SK-N-SH treated with all-trans-retinoic acid at 6 μM for 48 hours (cell line): ENCODE measurements at regions not wholly inside any gene's neighbourhood (a gene's known extent, or its start where the extent isn't known, plus 50 kb on each side); places are given as distances from the start of the nearest gene placed in this dataset.

Experiments
- ARNTL ChIP-seq: fragments of 450-650 bp; formaldehyde crosslinking; IDR thresholded peaks from 2 replicates; pipeline ENCODE4 v1.5.0; 2020; ENCODE audit warnings: low read depth, mild to moderate bottlenecking, moderate library complexity, borderline replicate concordance
- BACH2 ChIP-seq: fragments of 250-450 bp; sonication (Bioruptor Pico); IDR thresholded peaks from 2 replicates; pipeline ENCODE4 v1.9.0; 2021; ENCODE audit warnings: mild to moderate bottlenecking, borderline replicate concordance
- CREB5 ChIP-seq: fragments of 250-450 bp; sonication (Bioruptor Pico); IDR thresholded peaks from 2 replicates; pipeline ENCODE4 v1.5.1; 2020; ENCODE audit warnings: low read depth, mild to moderate bottlenecking, moderate library complexity
- ESRRG ChIP-seq: fragments of 250-450 bp; sonication (Bioruptor Pico); IDR thresholded peaks from 2 replicates; pipeline ENCODE4 v1.6.1; 2021; ENCODE audit warnings: mild to moderate bottlenecking
- ISL1 ChIP-seq: fragments of 250-450 bp; sonication (Bioruptor Pico); IDR thresholded peaks from 2 replicates; pipeline ENCODE4 v2.1.2; 2022; ENCODE audit warnings: mild to moderate bottlenecking, moderate library complexity
- OSR1 ChIP-seq: fragments of 250-450 bp; sonication (Bioruptor Pico); IDR thresholded peaks from 2 replicates; pipeline ENCODE4 v1.8.0; 2022; ENCODE audit warnings: moderate library complexity, mild to moderate bottlenecking, inconsistent platforms
- PATZ1 ChIP-seq: fragments of 250-450 bp; sonication (Bioruptor Pico); IDR thresholded peaks from 2 replicates; pipeline ENCODE4 v1.8.0; 2020; ENCODE audit warnings: mild to moderate bottlenecking, moderate library complexity, borderline replicate concordance
- POU6F1 ChIP-seq: fragments of 250-450 bp; sonication (Bioruptor Pico); IDR thresholded peaks from 2 replicates; pipeline ENCODE4 v1.8.0; 2021; ENCODE audit warnings: low read depth, mild to moderate bottlenecking, moderate library complexity, borderline replicate concordance
- RARB ChIP-seq: fragments of 250-450 bp; sonication (Bioruptor Pico); IDR thresholded peaks from 2 replicates; pipeline ENCODE4 v1.8.0; 2021; ENCODE audit warnings: mild to moderate bottlenecking, moderate library complexity
- TCF4 ChIP-seq: fragments of 250-450 bp; sonication (Bioruptor Pico); IDR thresholded peaks from 2 replicates; pipeline ENCODE4 v1.8.0; 2021; ENCODE audit warnings: mild to moderate bottlenecking, moderate library complexity, borderline replicate concordance
- TOX ChIP-seq: fragments of 250-450 bp; sonication (Bioruptor Pico); IDR thresholded peaks from 2 replicates; pipeline ENCODE4 v1.8.0; 2021; ENCODE audit warnings: mild to moderate bottlenecking, moderate library complexity, borderline replicate concordance
- ZNF565 ChIP-seq: fragments of 450-650 bp; formaldehyde crosslinking; conservative IDR thresholded peaks from 2 replicates; pipeline ENCODE4 v1.5.0; 2020; ENCODE audit warnings: low read depth, mild to moderate bottlenecking, moderate library complexity
- TF ChIP-seq, protein P1 (sequence below): fragments of 250-450 bp; sonication (Bioruptor Pico); IDR thresholded peaks from 2 replicates; pipeline ENCODE4 v1.5.1; 2021; ENCODE audit warnings: mild to moderate bottlenecking, moderate library complexity

DNA sequence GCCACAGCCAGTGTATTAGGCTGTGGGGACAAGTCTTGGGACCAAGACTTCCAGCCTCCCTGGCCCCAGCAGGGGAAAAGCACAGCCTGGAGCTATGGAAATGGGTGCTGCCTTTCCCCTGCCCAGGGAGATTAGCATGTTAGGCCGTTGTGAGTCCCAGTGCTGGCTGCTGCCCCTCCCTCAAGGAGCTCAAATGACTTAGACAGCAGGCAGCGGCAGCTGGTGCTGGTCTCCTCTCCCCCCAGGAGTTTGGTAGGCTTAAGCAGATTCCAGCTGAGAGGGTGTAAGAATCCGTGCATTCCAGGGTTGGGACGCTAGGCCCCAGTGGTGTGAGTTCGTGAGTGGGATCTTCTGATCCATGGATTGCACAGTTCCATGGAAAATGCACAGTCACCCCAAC is 301.5 kb upstream of the PHF14 start:
- TF ChIP-seq RARB (CRISPR knock-in tag) (no peak), PATZ1 (CRISPR knock-in tag) (no peak), CREB5 (CRISPR knock-in tag) (no peak), TOX (CRISPR knock-in tag) (no peak), ZNF565 (CRISPR knock-in tag) (no peak), BACH2 (CRISPR knock-in tag) (no peak), ESRRG (CRISPR knock-in tag) (no peak), ISL1 (CRISPR knock-in tag) (no peak), TCF4 (CRISPR knock-in tag) (no peak), OSR1 (CRISPR knock-in tag) (no peak), POU6F1 (CRISPR knock-in tag) (no peak), ARNTL (CRISPR knock-in tag) (no peak)
- TF ChIP-seq, protein P1, sequence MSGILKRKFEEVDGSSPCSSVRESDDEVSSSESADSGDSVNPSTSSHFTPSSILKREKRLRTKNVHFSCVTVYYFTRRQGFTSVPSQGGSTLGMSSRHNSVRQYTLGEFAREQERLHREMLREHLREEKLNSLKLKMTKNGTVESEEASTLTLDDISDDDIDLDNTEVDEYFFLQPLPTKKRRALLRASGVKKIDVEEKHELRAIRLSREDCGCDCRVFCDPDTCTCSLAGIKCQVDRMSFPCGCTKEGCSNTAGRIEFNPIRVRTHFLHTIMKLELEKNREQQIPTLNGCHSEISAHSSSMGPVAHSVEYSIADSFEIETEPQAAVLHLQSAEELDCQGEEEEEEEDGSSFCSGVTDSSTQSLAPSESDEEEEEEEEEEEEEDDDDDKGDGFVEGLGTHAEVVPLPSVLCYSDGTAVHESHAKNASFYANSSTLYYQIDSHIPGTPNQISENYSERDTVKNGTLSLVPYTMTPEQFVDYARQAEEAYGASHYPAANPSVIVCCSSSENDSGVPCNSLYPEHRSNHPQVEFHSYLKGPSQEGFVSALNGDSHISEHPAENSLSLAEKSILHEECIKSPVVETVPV (CRISPR knock-in tag): no peak
